ENCODE measurements at regions not wholly inside any gene's neighbourhood (a gene's known extent, or its start where the extent isn't known, plus 50 kb on each side); places are given as distances from the start of the nearest gene placed in this dataset.

- Histone ChIP-seq H3K27ac (ENCODE audit: low read length) (no peak overlapping the region), H3K27me3 (ENCODE audit: control insufficient read depth, insufficient read depth, low read length) (no peaks in the 10 kb centered on the region; the same call in 1 of the 2 replicates), H3K9me3 (ENCODE audit: control insufficient read depth, insufficient read depth, low read depth, low read length) (no peaks in the 10 kb centered on the region), H3K4me1 (ENCODE audit: control insufficient read depth, insufficient read depth, low read length) (no peaks in the 10 kb centered on the region), H3K4me3 (ENCODE audit: low read depth in 2 of 2, low read length in 2 of 2) (no peak overlapping the region), H3K36me3 (ENCODE audit: control insufficient read depth, insufficient read depth, low read length) (no peaks in the 10 kb centered on the region)
- in situ Hi-C loops (cut with HindIII; ENCODE audit: low pct_unique_long_range_greater_than_20kb, low sequenced_read_pairs): no loop called here
- ChIA-PET POLR2A (no interaction called here), CTCF (no interaction called here)
- TF ChIP-seq TCF7L2 (IDR thresholded peaks at IDR 0.05; ENCODE audit: low read depth, low read length): no peak
- no peak for TF ChIP-seq CTCF (IDR thresholded peaks at IDR 0.05)
- TF ChIP-seq SIN3A (IDR thresholded peaks at IDR 0.05; ENCODE audit: borderline replicate concordance, insufficient read depth, low read depth, low read length): no peak
- no peak for TF ChIP-seq REST (IDR thresholded peaks at IDR 0.05; ENCODE audit: insufficient read depth in 1 of 2, low read depth in 2 of 2, low read length in 1 of 2)
- no peak for TF ChIP-seq POLR2AphosphoS5 (IDR thresholded peaks at IDR 0.05; ENCODE audit: low read depth, low read length)
- DNase-seq (ENCODE audit: low read depth, low spot score): no peak
- intact Hi-C loops (cut with micrococcal nuclease; ENCODE audit: unreplicated experiment): no loop called here
- ATAC-seq: no peak
- BruUV-seq (replicated peaks): no TSS peak
Measured at GRCh38 chr12:74660442-74660841, 122.8 kb downstream of the ATXN7L3B start.

GRCh38 chr12:74663958-74664357, 126.3 kb downstream of the ATXN7L3B start:
- ATAC-seq (no peak), DNase-seq (ENCODE audit: low read depth, low spot score) (no peak)
- Histone ChIP-seq H3K9me3 (ENCODE audit: control insufficient read depth, insufficient read depth, low read depth, low read length) (no peaks in the 10 kb centered on the region), H3K4me3 (ENCODE audit: low read depth in 2 of 2, low read length in 2 of 2) (no peak overlapping the region), H3K36me3 (ENCODE audit: control insufficient read depth, insufficient read depth, low read length) (no peaks in the 10 kb centered on the region), H3K4me1 (ENCODE audit: control insufficient read depth, insufficient read depth, low read length) (no peaks in the 10 kb centered on the region), H3K27ac (ENCODE audit: low read length) (no peak overlapping the region), H3K27me3 (ENCODE audit: control insufficient read depth, insufficient read depth, low read length) (no peaks in the 10 kb centered on the region)
- BruUV-seq (replicated peaks): no TSS peak
- CTCF ChIA-PET: no interaction called here
- in situ Hi-C loops (cut with HindIII; ENCODE audit: low pct_unique_long_range_greater_than_20kb, low sequenced_read_pairs) (no loop called here), intact Hi-C loops (cut with micrococcal nuclease; ENCODE audit: unreplicated experiment) (no loop called here)
- POLR2A ChIA-PET: interaction anchor here (0.6 kb wide), 1 partner anchor 1361 kb away, joined by 3 read pairs; no protein-coding TSS in a partner anchor
- TF ChIP-seq CTCF (IDR thresholded peaks at IDR 0.05) (no peak), POLR2AphosphoS5 (IDR thresholded peaks at IDR 0.05; ENCODE audit: low read depth, low read length) (no peak), TCF7L2 (IDR thresholded peaks at IDR 0.05; ENCODE audit: low read depth, low read length) (no peak), SIN3A (IDR thresholded peaks at IDR 0.05; ENCODE audit: borderline replicate concordance, insufficient read depth, low read depth, low read length) (no peak), REST (IDR thresholded peaks at IDR 0.05; ENCODE audit: insufficient read depth in 1 of 2, low read depth in 2 of 2, low read length in 1 of 2) (no peak)
